IPS-15b (cell line): ENCODE measurements at regions not wholly inside any gene's neighbourhood (a gene's known extent, or its start where the extent isn't known, plus 50 kb on each side); places are given as distances from the start of the nearest gene placed in this dataset.

Source experiments
- H3K27me3 ChIP-seq: one replicate; pipeline ENCODE4 v1.6.1; 2013; ENCODE audit warnings: low read length; ENCODE audit not compliant: control insufficient read depth, insufficient read depth
- H3K36me3 ChIP-seq: one replicate; pipeline ENCODE4 v1.6.1; 2013; ENCODE audit warnings: low read length; ENCODE audit not compliant: control insufficient read depth, insufficient read depth
- H3K4me1 ChIP-seq: one replicate; pipeline ENCODE4 v1.6.1; 2013; ENCODE audit warnings: mild to moderate bottlenecking, low read length; ENCODE audit not compliant: control insufficient read depth, insufficient read depth
- H3K4me3 ChIP-seq: one replicate; pipeline ENCODE4 v1.5.1; 2013; ENCODE audit warnings: low read depth, low read length
- H3K9ac ChIP-seq: one replicate; pipeline ENCODE4 v1.6.1; 2013; ENCODE audit warnings: low read depth, mild to moderate bottlenecking, low read length
- H3K9me3 ChIP-seq: one replicate; pipeline ENCODE4 v1.6.1; 2013; ENCODE audit warnings: mild to moderate bottlenecking, low read length; ENCODE audit not compliant: control insufficient read depth, insufficient read depth

- H3K27me3 ChIP-seq, result no peaks in the 10 kb centered on the region
- no peaks in the 10 kb centered on the region for H3K36me3 ChIP-seq
- H3K4me1 ChIP-seq, result no peaks in the 10 kb centered on the region
- no peak overlapping the region for H3K9ac ChIP-seq
- no peak overlapping the region for H3K4me3 ChIP-seq
- H3K9me3 ChIP-seq, result no peaks in the 10 kb centered on the region
These were observed 68.1 kb downstream of the MTERF1 start for GRCh38 chr7:91812388-91812787.

DNA sequence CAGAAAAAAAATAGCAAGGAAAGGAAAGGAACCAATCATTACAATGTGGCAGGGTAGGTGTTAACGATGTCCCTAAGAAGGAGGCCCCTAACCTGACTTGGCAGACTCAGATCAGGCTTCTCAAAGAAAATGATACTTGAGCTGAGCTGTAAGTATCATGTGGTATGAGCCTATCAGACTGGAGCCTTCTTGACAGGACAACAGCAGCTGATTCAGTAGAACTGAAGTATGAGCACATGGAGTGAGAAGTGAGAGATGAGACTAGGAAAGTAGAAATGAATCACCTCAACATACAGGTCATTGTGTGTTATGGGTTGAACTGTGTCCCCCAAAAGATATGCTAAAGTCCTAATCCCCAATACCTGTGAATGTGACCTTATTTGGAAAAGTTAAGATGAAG lies 66.3 kb downstream of the MTERF1 start:
- Histone ChIP-seq H3K27me3 (peaks cover 2% of the 10 kb centered on the region), H3K9me3 (no peaks in the 10 kb centered on the region), H3K9ac (no peak overlapping the region), H3K4me3 (no peak overlapping the region), H3K36me3 (no peaks in the 10 kb centered on the region), H3K4me1 (no peaks in the 10 kb centered on the region)
